Right atrium auricular region (tissue), 2 donors: ENCODE measurements at regions not wholly inside any gene's neighbourhood (a gene's known extent, or its start where the extent isn't known, plus 50 kb on each side); places are given as distances from the start of the nearest gene placed in this dataset.

Experiments
- DNase-seq: peaks from one replicate; pipeline ENCODE4 v3.0.0-alpha.2; 2019; ENCODE audit warnings: low spot score
- H3K27ac ChIP-seq, 2 donors: fragments of 200-600 bp; sonication (generic); 1 replicate in 1 of 2; 2 replicates in 1 of 2; pipeline ENCODE4 v1.5.1; 2016 to 2019
- H3K27me3 ChIP-seq, 2 donors: fragments of 200-600 bp; sonication (generic); one replicate each; pipeline versions ENCODE4 v1.5.1 to v1.6.0; 2017 to 2019
- H3K36me3 ChIP-seq: fragments of 200-600 bp; sonication (generic); one replicate; pipeline ENCODE4 v1.5.1; 2016
- H3K4me1 ChIP-seq, 2 donors: fragments of 200-600 bp; sonication (generic); one replicate each; pipeline versions ENCODE4 v1.5.1 to v1.6.0; 2017 to 2019
- H3K4me3 ChIP-seq, 2 donors: fragments of 200-600 bp; sonication (generic); 1 replicate in 1 of 2; 2 replicates in 1 of 2; pipeline ENCODE4 v1.5.1; 2017 to 2019; ENCODE audit warnings: mild to moderate bottlenecking in 1 of 2, moderate library complexity in 1 of 2
- H3K9me3 ChIP-seq, 2 donors: fragments of 200-600 bp; sonication (generic); one replicate each; pipeline ENCODE4 v1.5.1; 2019
- CTCF ChIP-seq, 2 donors: fragments of 200-600 bp; sonication (generic); IDR thresholded peaks; one replicate each; pipeline ENCODE4 v1.5.1; 2019; ENCODE audit warnings: antibody characterized with exemption in 2 of 2

GRCh38 chr9:13047827-13048587 is 231.5 kb downstream of the MPDZ start:
- Histone ChIP-seq H3K4me3 (no peak overlapping the region), H3K9me3 (no peaks in the 10 kb centered on the region), H3K4me1 (no peaks in the 10 kb centered on the region), H3K27ac (no peak overlapping the region), H3K36me3 (no peaks in the 10 kb centered on the region), H3K27me3 (no peaks in the 10 kb centered on the region)
- DNase-seq: no peak
- no peak for TF ChIP-seq CTCF (IDR thresholded peaks at IDR 0.05)

- DNase-seq: no peak
- H3K4me1 ChIP-seq: no peaks in the 10 kb centered on the region
- no peaks in the 10 kb centered on the region for H3K27me3 ChIP-seq
- no peaks in the 10 kb centered on the region for H3K36me3 ChIP-seq
- no peak for TF ChIP-seq CTCF (IDR thresholded peaks at IDR 0.05)
- H3K27ac ChIP-seq: no peak overlapping the region
- H3K9me3 ChIP-seq: no peaks in the 10 kb centered on the region
- no peak overlapping the region for H3K4me3 ChIP-seq
Observed at GRCh38 chr9:13049223-13049622, 230.3 kb downstream of the MPDZ start.

- no peaks in the 10 kb centered on the region for H3K27me3 ChIP-seq
- no peak for DNase-seq
- no peaks in the 10 kb centered on the region for H3K9me3 ChIP-seq
- H3K27ac ChIP-seq: no peak overlapping the region
- H3K4me1 ChIP-seq: no peaks in the 10 kb centered on the region
- no peak for TF ChIP-seq CTCF (IDR thresholded peaks at IDR 0.05)
- no peaks in the 10 kb centered on the region for H3K36me3 ChIP-seq
- H3K4me3 ChIP-seq: no peak overlapping the region
Observed at GRCh38 chr9:13053504-13053903, 226.0 kb downstream of the MPDZ start.

GRCh38 chr9:13054389-13054788 is 225.1 kb downstream of the MPDZ start:
- H3K4me3 ChIP-seq: no peak overlapping the region
- no peaks in the 10 kb centered on the region for H3K4me1 ChIP-seq
- no peak overlapping the region for H3K27ac ChIP-seq
- H3K27me3 ChIP-seq: no peaks in the 10 kb centered on the region
- H3K9me3 ChIP-seq: no peaks in the 10 kb centered on the region
- no peaks in the 10 kb centered on the region for H3K36me3 ChIP-seq
- TF ChIP-seq CTCF (IDR thresholded peaks at IDR 0.05): no peak
- DNase-seq: no peak
